Ovary (tissue), 3 donors: ENCODE measurements at regions not wholly inside any gene's neighbourhood (a gene's known extent, or its start where the extent isn't known, plus 50 kb on each side); places are given as distances from the start of the nearest gene placed in this dataset.

Experiments used
- CTCF ChIP-seq, 3 donors: fragments of 450-650 bp in 2 of 3; fragments of 200-600 bp in 1 of 3; IDR thresholded peaks; one replicate each; pipeline versions ENCODE4 v1.5.1 to v1.8.0; 2016 to 2022; ENCODE audit warnings: antibody characterized with exemption in 3 of 3, mild to moderate bottlenecking in 1 of 3
- EP300 ChIP-seq: sonication (generic); formaldehyde crosslinking; IDR thresholded peaks from one replicate; pipeline ENCODE4 v1.6.1; 2017; ENCODE audit warnings: antibody characterized with exemption
- POLR2A ChIP-seq: fragments of 450-650 bp; IDR thresholded peaks from one replicate; pipeline ENCODE4 v1.6.1; 2017; ENCODE audit warnings: antibody characterized with exemption, mild to moderate bottlenecking, moderate library complexity
- donor health status: DM: no; HTN: no; CAD: no.

- TF ChIP-seq CTCF (IDR thresholded peaks at IDR 0.05) (no peak), POLR2A (no peak), EP300 (no peak)
These were observed 119.0 kb upstream of the SERPINE2 start for GRCh38 chr2:224158061-224158460.
